ENCODE measurements at regions not wholly inside any gene's neighbourhood (a gene's known extent, or its start where the extent isn't known, plus 50 kb on each side); places are given as distances from the start of the nearest gene placed in this dataset.
"Not testable (repeated sequence)": the region's sequence is repeated elsewhere in the genome, so short reads cannot be mapped to it uniquely, and the experiment has no call there.

DNA sequence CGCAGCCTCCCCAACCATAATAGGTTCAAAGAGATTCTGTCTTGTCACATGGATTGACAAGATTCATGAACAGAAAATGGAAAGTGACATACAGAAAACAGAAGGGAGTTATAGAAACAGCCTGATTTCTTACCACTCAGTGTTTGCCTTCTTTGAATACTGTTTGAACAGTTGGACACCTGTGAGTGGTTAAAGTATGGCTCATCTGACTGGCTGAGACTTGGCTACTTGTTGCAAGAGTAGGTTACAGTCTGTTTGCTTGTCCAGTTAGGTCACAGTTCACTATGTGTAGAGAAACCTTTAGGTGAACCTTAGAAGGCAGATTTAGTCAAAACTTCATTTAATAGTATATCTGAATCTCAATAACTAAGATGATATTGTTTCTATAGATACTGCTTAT lies 1003.9 kb upstream of the EPHA6 start:
- Histone ChIP-seq H3K4me3 (no peak overlapping the region), H4K20me1 (no peaks in the 10 kb centered on the region), H3K9ac (no peak overlapping the region), H3K4me2 (no peak overlapping the region), H3K27me3 (no peaks in the 10 kb centered on the region), H3K4me1 (no peaks in the 10 kb centered on the region), H3K36me3 (no peaks in the 10 kb centered on the region), H3K9me3 (replicated peaks in 1 of 11) (no peaks in the 10 kb centered on the region), H3K27ac (no peak overlapping the region)
- no peak for TF ChIP-seq Cebpa-rat (IDR thresholded peaks at IDR 0.05)

GRCh38 chr3:95813244-95813643 lies 1001.1 kb upstream of the EPHA6 start:
- Histone ChIP-seq H3K27me3 (no peaks in the 10 kb centered on the region), H3K4me3 (no peak overlapping the region), H3K9ac (no peak overlapping the region), H3K4me1 (no peaks in the 10 kb centered on the region), H3K27ac (no peak overlapping the region), H3K9me3 (replicated peaks in 1 of 11) (no peaks in the 10 kb centered on the region), H3K36me3 (no peaks in the 10 kb centered on the region), H4K20me1 (no peaks in the 10 kb centered on the region), H3K4me2 (no peak overlapping the region)
- no peak for TF ChIP-seq Cebpa-rat (IDR thresholded peaks at IDR 0.05)

GRCh38 chr3:95815828-95816227 lies 998.6 kb upstream of the EPHA6 start:
- no peak overlapping the region for H3K9ac ChIP-seq
- H4K20me1 ChIP-seq: no peaks in the 10 kb centered on the region
- no peak overlapping the region for H3K27ac ChIP-seq
- no peaks in the 10 kb centered on the region for H3K36me3 ChIP-seq
- no peak overlapping the region for H3K4me3 ChIP-seq
- H3K4me2 ChIP-seq: no peak overlapping the region
- no peaks in the 10 kb centered on the region for H3K4me1 ChIP-seq
- no peaks in the 10 kb centered on the region for H3K27me3 ChIP-seq
- TF ChIP-seq Cebpa-rat (IDR thresholded peaks at IDR 0.05): no peak
- no peaks in the 10 kb centered on the region for H3K9me3 ChIP-seq (replicated peaks in 1 of 11)

GRCh38 chr3:95826419-95826818 lies 988.0 kb upstream of the EPHA6 start:
- Histone ChIP-seq H4K20me1 (no peaks in the 10 kb centered on the region), H3K4me1 (no peaks in the 10 kb centered on the region), H3K9me3 (replicated peaks in 1 of 11) (no peaks in the 10 kb centered on the region), H3K4me3 (no peak overlapping the region), H3K9ac (no peak overlapping the region), H3K4me2 (no peak overlapping the region), H3K36me3 (no peaks in the 10 kb centered on the region), H3K27me3 (no peaks in the 10 kb centered on the region), H3K27ac (no peak overlapping the region)
- TF ChIP-seq Cebpa-rat (IDR thresholded peaks at IDR 0.05): no peak

DNA sequence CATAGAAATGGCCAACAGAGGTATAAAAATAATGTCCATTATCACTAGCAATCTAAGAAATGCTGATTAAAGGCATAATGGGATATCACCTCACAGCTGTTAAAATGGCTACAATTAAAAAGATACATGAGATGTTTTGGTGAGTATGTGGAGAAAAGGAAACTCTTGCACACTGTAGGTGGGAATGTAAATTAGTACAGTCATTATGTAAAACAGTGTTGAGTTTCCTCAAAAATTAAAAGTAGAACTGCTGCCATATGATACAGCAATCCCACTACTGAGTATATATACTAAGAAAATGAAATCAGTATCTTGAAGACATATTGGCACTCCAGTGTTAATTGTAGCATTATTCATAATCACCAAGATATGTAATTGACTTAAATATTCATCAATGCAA lies 982.2 kb upstream of the EPHA6 start:
- no peak overlapping the region for H3K4me3 ChIP-seq
- H3K27me3 ChIP-seq: no peaks in the 10 kb centered on the region
- H4K20me1 ChIP-seq: no peaks in the 10 kb centered on the region
- H3K27ac ChIP-seq: no peak overlapping the region
- no peak overlapping the region for H3K9ac ChIP-seq
- H3K4me1 ChIP-seq: no peaks in the 10 kb centered on the region
- H3K36me3 ChIP-seq: no peaks in the 10 kb centered on the region
- no peak overlapping the region for H3K4me2 ChIP-seq
- no peak for TF ChIP-seq Cebpa-rat (IDR thresholded peaks at IDR 0.05)
- H3K9me3 ChIP-seq (replicated peaks in 1 of 11): peaks cover 0 to 7% (median 0%) of the 10 kb centered on the region in 11 experiments; a peak in 2 of 22 replicates

GRCh38 chr3:95860628-95861027 lies 953.8 kb upstream of the EPHA6 start:
- H3K4me1 ChIP-seq, H3K36me3 ChIP-seq, H4K20me1 ChIP-seq, H3K9ac ChIP-seq, H3K27ac ChIP-seq, H3K27me3 ChIP-seq, H3K4me3 ChIP-seq, H3K4me2 ChIP-seq: not testable (repeated sequence)
- peaks cover 0 to 12% (median 6%) of the 10 kb centered on the region in 11 experiments; a peak in 7 of 22 replicates for H3K9me3 ChIP-seq (replicated peaks in 1 of 11)

- Histone ChIP-seq H3K4me2 (no peak overlapping the region), H4K20me1 (no peaks in the 10 kb centered on the region), H3K36me3 (no peaks in the 10 kb centered on the region), H3K9me3 (replicated peaks in 1 of 11) (no peaks in the 10 kb centered on the region), H3K27me3 (no peaks in the 10 kb centered on the region), H3K27ac (no peak overlapping the region), H3K4me1 (no peaks in the 10 kb centered on the region), H3K9ac (no peak overlapping the region), H3K4me3 (no peak overlapping the region)
- no peak for TF ChIP-seq Cebpa-rat (IDR thresholded peaks at IDR 0.05)
These were observed 930.6 kb upstream of the EPHA6 start for GRCh38 chr3:95883801-95884200.

DNA sequence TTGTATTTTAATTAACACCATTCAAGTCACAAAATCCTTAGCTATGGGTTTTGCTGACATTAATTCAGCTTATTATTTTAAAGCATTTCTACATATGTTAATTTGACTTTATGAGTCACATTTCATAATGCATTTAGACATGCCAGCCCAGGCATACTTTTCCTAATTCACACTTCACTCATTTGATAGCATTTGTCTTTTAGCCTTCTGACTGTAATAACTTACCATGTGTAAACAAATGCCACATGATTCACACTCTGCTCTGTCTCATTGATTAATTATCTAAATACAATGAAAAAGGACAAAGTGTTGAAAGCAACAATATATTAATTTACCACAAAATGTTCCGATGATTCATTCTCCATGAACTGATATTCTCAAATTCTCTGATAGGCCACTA lies 927.8 kb upstream of the EPHA6 start:
- TF ChIP-seq Cebpa-rat (IDR thresholded peaks at IDR 0.05): no peak
- Histone ChIP-seq H4K20me1 (no peaks in the 10 kb centered on the region), H3K4me1 (no peaks in the 10 kb centered on the region), H3K36me3 (no peaks in the 10 kb centered on the region), H3K4me3 (no peak overlapping the region), H3K4me2 (no peak overlapping the region), H3K9me3 (replicated peaks in 1 of 11) (no peaks in the 10 kb centered on the region), H3K27ac (no peak overlapping the region), H3K27me3 (no peaks in the 10 kb centered on the region), H3K9ac (no peak overlapping the region)

DNA sequence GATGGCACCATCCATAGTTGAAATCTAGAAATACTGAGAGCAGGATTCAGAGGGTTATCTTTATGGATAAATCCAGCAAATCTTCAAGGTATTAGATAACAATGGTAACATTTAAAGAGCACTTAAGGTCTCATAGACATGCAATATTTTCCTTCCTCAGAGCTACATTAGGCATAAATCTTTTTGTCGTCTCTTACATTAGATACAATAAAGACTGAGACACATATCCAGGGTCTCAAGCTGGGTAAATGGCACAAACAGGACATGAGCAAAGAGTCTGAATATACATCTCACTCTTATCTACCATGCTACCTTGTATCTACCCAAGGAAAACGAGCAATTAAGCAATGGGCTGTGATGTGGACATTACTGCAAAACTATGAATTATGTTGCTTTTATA lies 927.3 kb upstream of the EPHA6 start:
- H4K20me1 ChIP-seq: no peaks in the 10 kb centered on the region
- H3K4me2 ChIP-seq: no peak overlapping the region
- no peak for TF ChIP-seq Cebpa-rat (IDR thresholded peaks at IDR 0.05)
- H3K36me3 ChIP-seq: no peaks in the 10 kb centered on the region
- no peaks in the 10 kb centered on the region for H3K27me3 ChIP-seq
- no peaks in the 10 kb centered on the region for H3K9me3 ChIP-seq (replicated peaks in 1 of 11)
- no peaks in the 10 kb centered on the region for H3K4me1 ChIP-seq
- H3K4me3 ChIP-seq: no peak overlapping the region
- H3K9ac ChIP-seq: no peak overlapping the region
- H3K27ac ChIP-seq: no peak overlapping the region

GRCh38 chr3:95894820-95895219 lies 919.6 kb upstream of the EPHA6 start:
- Histone ChIP-seq H3K4me2 (no peak overlapping the region), H3K27ac (no peak overlapping the region), H3K9me3 (replicated peaks in 1 of 11) (peaks cover 0 to 9% (median 0%) of the 10 kb centered on the region in 11 experiments; a peak in 3 of 22 replicates), H3K4me3 (no peak overlapping the region), H3K9ac (no peak overlapping the region), H3K4me1 (no peaks in the 10 kb centered on the region), H3K36me3 (no peaks in the 10 kb centered on the region), H3K27me3 (no peaks in the 10 kb centered on the region), H4K20me1 (no peaks in the 10 kb centered on the region)
- TF ChIP-seq Cebpa-rat (IDR thresholded peaks at IDR 0.05): no peak

DNA sequence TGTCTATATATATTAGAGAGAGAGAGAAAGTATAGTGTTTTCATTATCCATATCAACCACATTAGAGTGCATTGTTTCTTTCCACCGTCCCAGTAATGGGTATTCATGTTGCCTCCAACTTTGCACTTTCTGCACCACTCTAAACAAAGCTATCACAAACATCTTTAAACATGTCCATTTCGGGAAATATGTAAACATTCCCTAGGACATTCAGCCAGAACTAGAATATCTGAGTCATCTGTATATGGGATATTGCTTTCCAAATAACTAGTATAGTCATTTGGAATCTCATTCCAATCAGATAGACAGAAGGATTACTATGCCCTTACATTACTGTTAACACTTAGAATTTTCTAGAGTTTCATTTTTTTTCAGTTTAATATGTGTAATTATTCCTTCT lies 914.9 kb upstream of the EPHA6 start:
- no peak overlapping the region for H3K27ac ChIP-seq

More for the DNA sequence above, 914.9 kb upstream of the EPHA6 start:
- H4K20me1 ChIP-seq: no peaks in the 10 kb centered on the region
- no peaks in the 10 kb centered on the region for H3K27me3 ChIP-seq
- no peaks in the 10 kb centered on the region for H3K36me3 ChIP-seq
- no peak for TF ChIP-seq Cebpa-rat (IDR thresholded peaks at IDR 0.05)
- no peak overlapping the region for H3K4me3 ChIP-seq
- H3K9ac ChIP-seq: no peak overlapping the region
- H3K9me3 ChIP-seq (replicated peaks in 1 of 11): no peaks in the 10 kb centered on the region
- no peak overlapping the region for H3K4me2 ChIP-seq
- no peaks in the 10 kb centered on the region for H3K4me1 ChIP-seq
